A673 (cell line): ENCODE measurements at regions not wholly inside any gene's neighbourhood (a gene's known extent, or its start where the extent isn't known, plus 50 kb on each side); places are given as distances from the start of the nearest gene placed in this dataset.

Source experiments
- EZH2 ChIP-seq: fragments of 200-600 bp; sonication (generic); IDR thresholded peaks from 2 replicates; pipeline ENCODE4 v1.6.1; 2017; ENCODE audit warnings: borderline replicate concordance, low read depth, mild to moderate bottlenecking, mixed read lengths, antibody characterized with exemption, low read length; ENCODE audit not compliant: poor library complexity, severe bottlenecking
- TF ChIP-seq, protein P1 (sequence below): fragments of 300-800, 200-600 bp; sonication (generic); conservative IDR thresholded peaks from 2 replicates; pipeline ENCODE4 v1.5.1; 2017; ENCODE audit warnings: low read depth, mild to moderate bottlenecking, antibody characterized with exemption, low read length, moderate library complexity, mixed read lengths

DNA sequence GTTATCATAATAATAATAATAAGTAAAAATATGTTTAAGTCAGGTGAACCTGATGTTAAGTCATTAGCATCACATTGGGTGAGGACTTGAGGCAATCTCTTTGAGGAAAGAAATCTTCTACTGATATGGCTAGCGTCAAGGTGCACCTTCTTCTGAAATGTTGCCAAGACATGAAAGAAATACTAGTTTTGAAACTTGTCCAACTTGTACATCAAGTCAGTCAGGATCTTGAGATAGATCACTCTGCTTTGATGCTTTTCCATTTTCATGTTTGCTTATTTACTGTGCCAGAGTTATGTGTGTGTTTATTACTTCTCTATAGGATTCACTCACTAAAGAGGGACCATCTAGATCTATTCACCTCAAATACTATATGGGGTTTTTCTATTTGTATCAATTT lies 90.0 kb upstream of the USP15 start:
- no peak for TF ChIP-seq EZH2
- TF ChIP-seq, protein P1, sequence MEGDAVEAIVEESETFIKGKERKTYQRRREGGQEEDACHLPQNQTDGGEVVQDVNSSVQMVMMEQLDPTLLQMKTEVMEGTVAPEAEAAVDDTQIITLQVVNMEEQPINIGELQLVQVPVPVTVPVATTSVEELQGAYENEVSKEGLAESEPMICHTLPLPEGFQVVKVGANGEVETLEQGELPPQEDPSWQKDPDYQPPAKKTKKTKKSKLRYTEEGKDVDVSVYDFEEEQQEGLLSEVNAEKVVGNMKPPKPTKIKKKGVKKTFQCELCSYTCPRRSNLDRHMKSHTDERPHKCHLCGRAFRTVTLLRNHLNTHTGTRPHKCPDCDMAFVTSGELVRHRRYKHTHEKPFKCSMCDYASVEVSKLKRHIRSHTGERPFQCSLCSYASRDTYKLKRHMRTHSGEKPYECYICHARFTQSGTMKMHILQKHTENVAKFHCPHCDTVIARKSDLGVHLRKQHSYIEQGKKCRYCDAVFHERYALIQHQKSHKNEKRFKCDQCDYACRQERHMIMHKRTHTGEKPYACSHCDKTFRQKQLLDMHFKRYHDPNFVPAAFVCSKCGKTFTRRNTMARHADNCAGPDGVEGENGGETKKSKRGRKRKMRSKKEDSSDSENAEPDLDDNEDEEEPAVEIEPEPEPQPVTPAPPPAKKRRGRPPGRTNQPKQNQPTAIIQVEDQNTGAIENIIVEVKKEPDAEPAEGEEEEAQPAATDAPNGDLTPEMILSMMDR: no peak
